Panc1 (cell line): ENCODE measurements at regions not wholly inside any gene's neighbourhood (a gene's known extent, or its start where the extent isn't known, plus 50 kb on each side); places are given as distances from the start of the nearest gene placed in this dataset.

ENCODE experiments used
- ATAC-seq: fragments of 200-7000 bp; cut with Tn5 transposase; 2 replicates; pipeline ENCODE4 v1.9.1; 2020; ENCODE audit warnings: mild to moderate bottlenecking, moderate library complexity
- BruUV-seq: library from RNA; stranded (reverse); fragments of 400-500 nt; replicated peaks from 2 replicates; lab custom pipeline; 2021; lab: Mats Ljungman, UMichigan
- CTCF ChIA-PET: fragments of 300-600 bp; sonication (Branson Sonifier 250); formaldehyde crosslinking; loops from one replicate; lab custom pipeline; 2022; ENCODE audit warnings: antibody characterized with exemption; lab: Charles Lee
- POLR2A ChIA-PET: fragments of 300-600 bp; sonication (Branson Sonifier 250); formaldehyde crosslinking; loops from one replicate; lab custom pipeline; 2022; ENCODE audit warnings: antibody characterized with exemption; lab: Charles Lee
- DNase-seq: peaks from one replicate; pipeline ENCODE4 v3.0.0-alpha.2; 2010; ENCODE audit warnings: low read depth, low spot score
- H3K27ac ChIP-seq: 2 replicates; pipeline ENCODE4 v1.5.1; 2011; ENCODE audit warnings: mild to moderate bottlenecking, low read length, inconsistent platforms
- H3K27me3 ChIP-seq: fragments of 200-500 bp; sonication (Bioruptor generic); 2 replicates; pipeline ENCODE4 v1.6.0; 2014; ENCODE audit warnings: low read length, inconsistent platforms; ENCODE audit not compliant: control insufficient read depth, insufficient read depth
- H3K36me3 ChIP-seq: fragments of 200-500 bp; sonication (Bioruptor generic); 2 replicates; pipeline ENCODE4 v1.5.1; 2014; ENCODE audit warnings: inconsistent platforms, mild to moderate bottlenecking, low read length, moderate library complexity; ENCODE audit not compliant: control insufficient read depth, insufficient read depth
- H3K4me1 ChIP-seq: 2 replicates; pipeline ENCODE4 v1.5.1; 2011; ENCODE audit warnings: inconsistent platforms, mild to moderate bottlenecking, low read length, moderate library complexity; ENCODE audit not compliant: control insufficient read depth, insufficient read depth
- H3K4me3 ChIP-seq, 2 experiments: 2 replicates each; pipeline ENCODE4 v1.5.1; 2011 to 2012; ENCODE audit warnings: low read depth in 2 of 2, low read length in 2 of 2, mild to moderate bottlenecking in 2 of 2, inconsistent platforms in 1 of 2, moderate library complexity in 1 of 2
- H3K9me3 ChIP-seq: fragments of 200-500 bp; sonication (Bioruptor generic); 2 replicates; pipeline ENCODE4 v1.5.1; 2014; ENCODE audit warnings: low read depth, mild to moderate bottlenecking, inconsistent platforms, low read length, moderate library complexity; ENCODE audit not compliant: control insufficient read depth, insufficient read depth
- CTCF ChIP-seq: fragments of 450-650 bp; IDR thresholded peaks from 2 replicates; pipeline ENCODE4 v1.5.1; 2017; ENCODE audit warnings: mild to moderate bottlenecking
- POLR2AphosphoS5 ChIP-seq: IDR thresholded peaks from 2 replicates; pipeline ENCODE4 v1.6.1; 2012; ENCODE audit warnings: mild to moderate bottlenecking, low read depth, low read length, moderate library complexity
- REST ChIP-seq, 2 experiments: IDR thresholded peaks; 2 replicates each; pipeline ENCODE4 v1.6.1; 2011 to 2012; ENCODE audit warnings: low read depth in 2 of 2, control low read depth in 1 of 2, low read length in 1 of 2, mild to moderate bottlenecking in 1 of 2, moderate library complexity in 1 of 2; ENCODE audit not compliant: insufficient read depth in 1 of 2
- SIN3A ChIP-seq: IDR thresholded peaks from 2 replicates; pipeline ENCODE4 v1.6.1; 2012; ENCODE audit warnings: low read depth, mild to moderate bottlenecking, low read length, moderate library complexity, borderline replicate concordance; ENCODE audit not compliant: insufficient read depth
- TCF7L2 ChIP-seq: IDR thresholded peaks from 2 replicates; pipeline ENCODE4 v1.6.1; 2011; ENCODE audit warnings: mild to moderate bottlenecking, low read depth, low read length, inconsistent platforms
- in situ Hi-C: cut with HindIII; loops from 2 replicates; pipeline ENCODE4 v1.10.0; 2016; ENCODE audit warnings: low sequenced_read_pairs, low pct_unique_long_range_greater_than_20kb
- intact Hi-C: fragments of 100-400 bp; cut with micrococcal nuclease; formaldehyde crosslinking; loops from one replicate; pipeline ENCODE4 v1.10.0; 2022; ENCODE audit not compliant: unreplicated experiment

- Histone ChIP-seq H3K9me3 (no peaks in the 10 kb centered on the region), H3K4me3 (no peak overlapping the region), H3K27me3 (no peaks in the 10 kb centered on the region), H3K36me3 (no peaks in the 10 kb centered on the region), H3K4me1 (no peaks in the 10 kb centered on the region), H3K27ac (no peak overlapping the region)
- ATAC-seq (no peak), DNase-seq (no peak)
- POLR2A ChIA-PET = no interaction called here
- no TSS peak for BruUV-seq
- CTCF ChIA-PET = no interaction called here
- intact Hi-C loops (no loop called here), in situ Hi-C loops (no loop called here)
- TF ChIP-seq CTCF (no peak), TCF7L2 (no peak), POLR2AphosphoS5 (no peak), REST (IDR thresholded peaks at IDR 0.05; ENCODE audit: insufficient read depth in 1 of 2, low read depth in 2 of 2, low read length in 1 of 2) (no peak), SIN3A (no peak)
Measured at GRCh38 chr2:8630676-8631464, 51.0 kb upstream of the ID2 start.

- POLR2A ChIA-PET = no interaction called here
- Histone ChIP-seq H3K4me1 (no peaks in the 10 kb centered on the region), H3K27me3 (no peaks in the 10 kb centered on the region), H3K36me3 (no peaks in the 10 kb centered on the region), H3K27ac (no peak overlapping the region), H3K4me3 (no peak overlapping the region), H3K9me3 (no peaks in the 10 kb centered on the region)
- ATAC-seq (no peak), DNase-seq (no peak)
- CTCF ChIA-PET = no interaction called here
- intact Hi-C loops (no loop called here), in situ Hi-C loops (no loop called here)
- TF ChIP-seq REST (IDR thresholded peaks at IDR 0.05; ENCODE audit: insufficient read depth in 1 of 2, low read depth in 2 of 2, low read length in 1 of 2) (no peak), CTCF (no peak), SIN3A (no peak), TCF7L2 (no peak), POLR2AphosphoS5 (no peak)
- no TSS peak for BruUV-seq
Measured at GRCh38 chr2:8631465-8632005, 50.3 kb upstream of the ID2 start.
